GM18868 (cell line): ENCODE measurements at regions not wholly inside any gene's neighbourhood (a gene's known extent, or its start where the extent isn't known, plus 50 kb on each side); places are given as distances from the start of the nearest gene placed in this dataset.
A peak's percentile ranks its signal among the peaks of the same experiment; 100 is the strongest.

ENCODE experiments used
- ATAC-seq: cut with Tn5 transposase; IDR thresholded peaks from one replicate; pipeline ENCODE4 v1.9.1; 2021; ENCODE audit warnings: mild to moderate bottlenecking, moderate library complexity; ENCODE audit not compliant: unreplicated experiment

GRCh38 chr13:29935309-29935981 is 85.0 kb upstream of the UBL3 start:
- ATAC-seq: peak; percentile 97

- ATAC-seq: no peak
Measured at GRCh38 chr13:29934531-29935308, 84.3 kb upstream of the UBL3 start.

- no peak for ATAC-seq
Measured at GRCh38 chr13:29933401-29933800, 83.0 kb upstream of the UBL3 start.

- ATAC-seq: no peak
Measured at GRCh38 chr13:29931696-29932095, 81.3 kb upstream of the UBL3 start.

- ATAC-seq: no peak
Measured at GRCh38 chr13:29929062-29929847, 78.8 kb upstream of the UBL3 start.

GRCh38 chr13:29926098-29926476 is 75.7 kb upstream of the UBL3 start:
- ATAC-seq: no peak

- ATAC-seq: no peak
Measured at GRCh38 chr13:29925457-29926097, 75.2 kb upstream of the UBL3 start.

- no peak for ATAC-seq
Measured at GRCh38 chr13:29924482-29925350, 74.3 kb upstream of the UBL3 start.

GRCh38 chr13:29923554-29924481 is 73.4 kb upstream of the UBL3 start:
- ATAC-seq: no peak

GRCh38 chr13:29922896-29923295 is 72.5 kb upstream of the UBL3 start:
- no peak for ATAC-seq

GRCh38 chr13:29922281-29922821 is 71.9 kb upstream of the UBL3 start:
- no peak for ATAC-seq

- no peak for ATAC-seq
Measured at GRCh38 chr13:29921542-29921941, 71.1 kb upstream of the UBL3 start.

GRCh38 chr13:29920025-29920643 is 69.7 kb upstream of the UBL3 start:
- no peak for ATAC-seq

GRCh38 chr13:29918845-29919244 is 68.4 kb upstream of the UBL3 start:
- no peak for ATAC-seq

GRCh38 chr13:29917650-29918049 is 67.2 kb upstream of the UBL3 start:
- ATAC-seq: no peak

- ATAC-seq: no peak
Measured at GRCh38 chr13:29914581-29914980, 64.2 kb upstream of the UBL3 start.

GRCh38 chr13:29911781-29912418 is 61.5 kb upstream of the UBL3 start:
- no peak for ATAC-seq
